ENCODE measurements at regions not wholly inside any gene's neighbourhood (a gene's known extent, or its start where the extent isn't known, plus 50 kb on each side); places are given as distances from the start of the nearest gene placed in this dataset.

- no peak overlapping the region for H3K9ac ChIP-seq
- no peak for TF ChIP-seq CTCF (conservative IDR thresholded peaks at IDR 0.05; ENCODE audit: low read depth, low read length)
- H3K79me2 ChIP-seq (ENCODE audit: insufficient read depth, low read depth): peaks cover 92% of the 10 kb centered on the region
- H3K27me3 ChIP-seq (ENCODE audit: insufficient read depth, low read depth): no peaks in the 10 kb centered on the region
- no peak overlapping the region for H2AFZ ChIP-seq (ENCODE audit: low read depth)
- H3K36me3 ChIP-seq (ENCODE audit: insufficient read depth): 0 out of 2 replicates have a peak, but pooled peaks cover 6% of the 10 kb centered on the region
- no peak overlapping the region for H3K27ac ChIP-seq
- no peaks in the 10 kb centered on the region; the same call in none of the 2 replicates for H4K20me1 ChIP-seq (ENCODE audit: insufficient read depth)
- H3K4me3 ChIP-seq (IDR thresholded peaks at IDR 0.05; ENCODE audit: insufficient read depth, low read depth, low read length): no peak overlapping the region
- H3K4me2 ChIP-seq: no peak overlapping the region
- H3K4me1 ChIP-seq (ENCODE audit: low read depth, poor library complexity, severe bottlenecking): peaks cover 60% of the 10 kb centered on the region
Measured at GRCh38 chr1:198893763-198894444, 255.1 kb downstream of the PTPRC start.

- Histone ChIP-seq H4K20me1 (ENCODE audit: insufficient read depth) (no peaks in the 10 kb centered on the region), H3K79me2 (ENCODE audit: insufficient read depth, low read depth) (peaks cover 89% of the 10 kb centered on the region)
Measured at GRCh38 chr1:198901266-198901665, 262.4 kb downstream of the PTPRC start.

DNA sequence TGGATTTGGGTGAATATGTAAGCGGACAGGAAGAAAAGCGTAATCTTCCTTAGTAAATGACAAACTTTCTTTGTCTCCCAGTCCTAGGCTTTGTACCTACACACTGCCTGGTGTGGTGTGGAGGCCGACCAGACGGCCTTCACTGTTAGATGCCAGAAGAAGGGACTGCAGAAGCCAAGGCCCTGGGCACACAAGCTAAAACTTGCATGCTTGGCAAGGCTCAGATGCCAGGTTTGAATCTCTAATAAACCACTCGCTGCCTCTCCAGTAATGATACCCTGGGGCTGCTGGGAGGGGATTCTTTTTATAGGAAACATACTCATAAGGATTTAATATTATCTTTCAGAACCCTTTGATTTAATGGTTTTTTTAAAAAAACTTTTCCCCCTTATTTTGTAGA, 263.8 kb downstream of the PTPRC start:
- Histone ChIP-seq H3K27me3 (ENCODE audit: insufficient read depth, low read depth) (no peaks in the 10 kb centered on the region), H3K4me3 (IDR thresholded peaks at IDR 0.05; ENCODE audit: insufficient read depth, low read depth, low read length) (no peak overlapping the region), H3K79me2 (ENCODE audit: insufficient read depth, low read depth) (peaks cover 94% of the 10 kb centered on the region), H3K36me3 (ENCODE audit: insufficient read depth) (no peaks in the 10 kb centered on the region; the same call in 1 of the 2 replicates), H3K4me1 (ENCODE audit: low read depth, poor library complexity, severe bottlenecking) (peaks cover 86% of the 10 kb centered on the region), H2AFZ (ENCODE audit: low read depth) (peak overlapping the region; percentile 27; the same call in 1 of the 2 replicates), H3K27ac (peak overlapping the region; percentile 84), H3K9ac (peak overlapping the region; percentile 58), H3K4me2 (peak overlapping the region; percentile 79), H4K20me1 (ENCODE audit: insufficient read depth) (no peaks in the 10 kb centered on the region)
- TF ChIP-seq CTCF (conservative IDR thresholded peaks at IDR 0.05; ENCODE audit: low read depth, low read length): no peak

More at GRCh38 chr1:198901266-198901665, 262.4 kb downstream of the PTPRC start:
- H3K9ac ChIP-seq: no peak overlapping the region
- H3K4me3 ChIP-seq (IDR thresholded peaks at IDR 0.05; ENCODE audit: insufficient read depth, low read depth, low read length): no peak overlapping the region
- TF ChIP-seq CTCF (conservative IDR thresholded peaks at IDR 0.05; ENCODE audit: low read depth, low read length): no peak
- H2AFZ ChIP-seq (ENCODE audit: low read depth): no peak overlapping the region
- no peaks in the 10 kb centered on the region for H3K27me3 ChIP-seq (ENCODE audit: insufficient read depth, low read depth)
- peak overlapping the region; percentile 10; the same call in 1 of the 2 replicates for H3K4me2 ChIP-seq
- H3K4me1 ChIP-seq (ENCODE audit: low read depth, poor library complexity, severe bottlenecking): peaks cover 84% of the 10 kb centered on the region
- no peaks in the 10 kb centered on the region for H3K36me3 ChIP-seq (ENCODE audit: insufficient read depth)
- peak overlapping the region; percentile 2; the same call in 1 of the 2 replicates for H3K27ac ChIP-seq

GRCh38 chr1:198903203-198903602, 264.4 kb downstream of the PTPRC start:
- Histone ChIP-seq H3K4me2 (peak overlapping the region; percentile 79), H3K4me3 (IDR thresholded peaks at IDR 0.05; ENCODE audit: insufficient read depth, low read depth, low read length) (no peak overlapping the region), H3K27ac (peak overlapping the region; percentile 84), H3K9ac (peak overlapping the region; percentile 58), H3K79me2 (ENCODE audit: insufficient read depth, low read depth) (peaks cover 95% of the 10 kb centered on the region), H3K4me1 (ENCODE audit: low read depth, poor library complexity, severe bottlenecking) (peaks cover 86% of the 10 kb centered on the region), H4K20me1 (ENCODE audit: insufficient read depth) (no peaks in the 10 kb centered on the region; the same call in 1 of the 2 replicates), H3K36me3 (ENCODE audit: insufficient read depth) (no peaks in the 10 kb centered on the region; the same call in 1 of the 2 replicates), H2AFZ (ENCODE audit: low read depth) (peak overlapping the region; percentile 27; the same call in 1 of the 2 replicates), H3K27me3 (ENCODE audit: insufficient read depth, low read depth) (no peaks in the 10 kb centered on the region)
- TF ChIP-seq CTCF (conservative IDR thresholded peaks at IDR 0.05; ENCODE audit: low read depth, low read length): peak; percentile 31; the same call in 1 of the 2 replicates
